GM12892 (cell line): ENCODE measurements at regions not wholly inside any gene's neighbourhood (a gene's known extent, or its start where the extent isn't known, plus 50 kb on each side); places are given as distances from the start of the nearest gene placed in this dataset.
A peak's percentile ranks its signal among the peaks of the same experiment; 100 is the strongest.

Source experiments
- DNase-seq: peaks from one replicate; pipeline ENCODE4 v3.0.0; 2011; ENCODE audit not compliant: insufficient read length
- FAIRE-seq: peaks from 2 replicates; lab custom pipeline; 2011; peaks lifted over from hg19 to GRCh38; lab: Jason Lieb, UNC
- POLR2A ChIP-seq: IDR thresholded peaks from 2 replicates; pipeline ENCODE4 v1.6.1; 2011; ENCODE audit warnings: low read depth, low read length, control low read depth
- POLR2AphosphoS5 ChIP-seq: IDR thresholded peaks from 2 replicates; pipeline ENCODE4 v1.6.1; 2011; ENCODE audit warnings: low read depth, low read length, control low read depth
- TAF1 ChIP-seq: IDR thresholded peaks from 2 replicates; pipeline ENCODE4 v1.6.1; 2011; ENCODE audit warnings: low read depth, mild to moderate bottlenecking, control low read depth, low read length, borderline replicate concordance

DNA sequence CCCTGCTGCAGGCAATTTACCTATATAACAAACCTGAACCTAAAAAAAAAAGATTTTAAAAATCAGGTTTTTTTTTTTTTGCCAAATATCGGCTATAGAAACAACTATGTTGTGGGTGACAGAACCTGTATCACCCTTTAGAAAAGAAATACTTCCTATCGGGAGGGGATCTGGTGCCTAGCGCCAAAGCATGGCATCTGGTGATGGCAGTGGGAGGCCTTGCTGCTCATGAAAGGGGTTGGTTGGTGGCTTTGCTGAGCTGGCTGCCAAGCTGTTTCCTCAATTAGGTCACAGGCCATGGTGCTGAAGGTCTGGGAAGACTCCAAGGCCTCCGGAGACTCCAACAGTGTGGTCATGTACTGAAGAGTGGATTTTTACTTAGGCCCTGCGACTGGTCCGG is 328.5 kb downstream of the KLF5 start:
- FAIRE-seq (no peak), DNase-seq (no peak)
- TF ChIP-seq TAF1 (no peak), POLR2AphosphoS5 (no peak), POLR2A (no peak)

DNA sequence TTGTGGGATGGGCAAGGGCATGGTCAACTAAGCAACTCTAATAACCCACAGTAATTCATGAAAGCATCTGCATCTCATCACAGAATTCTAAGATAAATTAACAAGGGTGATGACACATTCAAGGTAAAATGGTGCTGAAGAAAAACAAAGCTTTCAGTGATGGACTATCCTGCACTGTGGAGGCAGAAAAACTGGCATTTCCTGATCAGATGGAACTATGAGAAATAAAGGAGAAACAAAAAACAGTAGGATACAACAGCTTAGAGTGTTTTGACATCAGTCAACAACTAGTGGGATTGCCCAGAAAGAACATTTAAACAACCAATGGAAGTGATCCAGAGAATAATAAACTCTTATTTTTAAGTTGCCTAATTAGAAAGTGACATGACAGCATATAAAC is 327.0 kb downstream of the KLF5 start:
- FAIRE-seq (no peak), DNase-seq (no peak)
- no peak for TF ChIP-seq POLR2AphosphoS5
- TF ChIP-seq TAF1: no peak
- no peak for TF ChIP-seq POLR2A

DNA sequence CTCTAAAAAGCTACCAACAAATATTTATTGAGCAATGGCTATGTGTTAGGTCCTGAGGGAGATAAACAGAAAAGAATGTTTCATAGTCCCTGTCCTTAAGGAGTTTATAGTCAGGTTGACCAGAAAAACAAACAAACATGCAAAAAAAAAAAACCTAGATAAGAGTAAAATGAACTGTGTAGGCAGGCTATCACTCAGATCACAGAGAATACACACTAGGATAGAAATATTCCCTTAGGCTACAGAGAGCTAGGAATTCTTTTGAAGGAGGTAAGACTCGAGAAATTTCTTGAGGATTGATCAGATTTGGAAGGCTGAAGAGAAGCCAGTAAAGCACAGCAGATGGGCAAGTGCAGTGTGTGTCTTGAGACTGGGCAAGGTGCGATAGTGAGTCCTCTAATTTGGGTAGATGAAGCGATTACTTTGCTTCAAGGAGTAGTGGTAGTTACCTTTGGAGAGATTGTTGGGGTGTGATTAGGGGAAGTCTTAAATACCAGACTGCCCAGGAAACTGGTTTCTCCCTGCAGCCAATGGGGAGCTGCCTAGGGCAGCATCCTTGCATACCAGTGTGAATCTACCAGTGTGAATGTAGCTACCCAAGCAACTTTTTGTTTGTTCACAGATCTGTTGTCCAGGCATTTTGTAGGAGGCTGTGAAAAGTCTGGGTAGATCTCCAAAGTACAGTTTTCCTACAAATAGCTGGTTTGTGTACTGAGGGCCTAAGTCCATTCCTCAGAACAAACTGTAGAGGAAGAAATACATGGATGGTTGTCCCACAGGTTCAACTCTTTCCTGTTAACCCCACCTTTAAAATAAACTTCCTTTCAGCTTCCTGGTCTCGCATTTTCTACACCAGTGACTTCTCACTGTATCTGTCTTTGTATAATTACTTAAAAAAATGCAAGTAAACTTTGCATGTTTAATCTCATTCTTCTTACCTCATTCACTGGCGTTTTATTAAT is 314.1 kb downstream of the KLF5 start:
- no peak for TF ChIP-seq POLR2AphosphoS5
- no peak for FAIRE-seq
- DNase-seq: no peak

DNA sequence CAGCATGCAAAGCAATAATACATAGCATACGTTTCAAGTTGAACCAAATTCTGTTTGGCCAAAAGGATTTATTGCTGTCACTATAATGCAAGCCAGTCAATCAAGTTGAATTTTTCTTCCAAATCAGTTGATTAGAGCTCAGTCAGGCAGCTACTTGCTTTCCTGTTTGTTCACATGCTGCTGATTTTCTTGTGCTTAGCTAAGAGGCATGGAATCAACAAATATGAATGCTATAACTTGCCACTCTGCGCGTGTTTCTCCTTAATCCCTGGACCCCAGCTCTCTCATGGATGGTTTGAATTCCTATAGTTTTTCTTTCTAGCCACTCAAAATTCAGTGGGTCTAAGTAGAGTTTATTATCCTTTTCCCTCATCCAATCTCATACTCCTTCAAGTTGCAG is 311.3 kb downstream of the KLF5 start:
- FAIRE-seq (no peak), DNase-seq (no peak)
- TF ChIP-seq POLR2AphosphoS5 (no peak), TAF1 (no peak), POLR2A (no peak)

DNA sequence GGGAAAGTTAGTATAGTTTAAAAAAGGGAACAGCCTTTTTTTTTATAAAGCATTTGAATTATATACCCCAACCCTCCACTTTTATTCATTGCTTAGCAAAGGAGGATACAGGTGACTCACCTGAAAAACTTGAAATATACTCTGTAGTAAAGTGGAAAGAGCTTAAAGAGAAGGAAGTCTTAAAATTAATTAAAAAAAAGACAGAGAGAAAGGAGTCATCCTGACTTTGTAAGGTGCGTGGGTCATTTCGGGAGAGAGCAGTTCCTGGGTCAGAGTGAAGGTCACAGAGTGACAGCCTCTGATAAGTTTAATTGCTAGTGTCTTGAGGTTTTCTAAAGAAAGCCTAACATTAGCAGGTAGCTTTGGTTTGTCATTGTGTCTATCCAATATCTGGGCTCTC is 310.3 kb downstream of the KLF5 start:
- DNase-seq (no peak), FAIRE-seq (no peak)
- TF ChIP-seq POLR2A: no peak
- TF ChIP-seq POLR2AphosphoS5: no peak
- no peak for TF ChIP-seq TAF1

DNA sequence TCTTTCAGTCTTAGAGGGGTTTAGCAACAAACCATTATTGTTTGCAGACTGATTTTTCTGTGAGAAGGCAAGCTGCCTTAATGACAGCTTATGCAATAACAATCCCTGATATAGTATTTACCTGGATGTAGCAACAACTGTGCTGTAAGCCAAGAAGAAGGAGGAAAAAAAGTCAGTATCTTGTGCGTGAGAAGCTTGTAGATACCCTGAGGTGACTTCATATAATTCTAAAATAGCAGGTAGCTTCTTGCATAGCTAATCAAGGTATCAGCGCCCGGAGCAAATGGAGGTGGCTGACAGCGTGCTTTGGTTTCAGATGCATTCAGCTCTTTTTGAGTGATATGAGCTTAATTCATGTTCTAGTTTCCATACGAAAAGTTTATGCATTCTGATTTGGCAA is 309.8 kb downstream of the KLF5 start:
- DNase-seq (no peak), FAIRE-seq (no peak)

DNA sequence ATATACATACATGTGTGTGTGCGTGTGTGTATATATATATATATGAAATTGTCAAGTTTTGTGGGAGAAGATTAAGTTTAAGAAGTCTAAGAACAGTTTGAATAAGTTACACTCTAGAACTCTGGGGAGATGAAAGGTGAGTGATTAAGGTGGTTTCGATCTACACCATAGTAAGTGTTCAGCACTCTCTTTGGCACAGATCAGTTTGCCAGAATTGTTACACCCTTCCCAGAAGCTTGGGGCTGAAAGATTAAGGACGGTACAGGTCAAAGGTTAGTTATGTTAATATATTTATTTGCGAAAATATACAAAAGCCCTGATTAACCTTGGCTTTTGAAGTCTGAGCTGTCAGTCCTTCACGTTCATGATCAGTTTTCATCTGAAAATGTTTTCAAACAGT is 309.1 kb downstream of the KLF5 start:
- TF ChIP-seq TAF1: no peak
- FAIRE-seq: no peak
- DNase-seq: no peak

More for the DNA sequence above, 309.8 kb downstream of the KLF5 start:
- no peak for TF ChIP-seq POLR2A
- no peak for TF ChIP-seq TAF1
- no peak for TF ChIP-seq POLR2AphosphoS5

DNA sequence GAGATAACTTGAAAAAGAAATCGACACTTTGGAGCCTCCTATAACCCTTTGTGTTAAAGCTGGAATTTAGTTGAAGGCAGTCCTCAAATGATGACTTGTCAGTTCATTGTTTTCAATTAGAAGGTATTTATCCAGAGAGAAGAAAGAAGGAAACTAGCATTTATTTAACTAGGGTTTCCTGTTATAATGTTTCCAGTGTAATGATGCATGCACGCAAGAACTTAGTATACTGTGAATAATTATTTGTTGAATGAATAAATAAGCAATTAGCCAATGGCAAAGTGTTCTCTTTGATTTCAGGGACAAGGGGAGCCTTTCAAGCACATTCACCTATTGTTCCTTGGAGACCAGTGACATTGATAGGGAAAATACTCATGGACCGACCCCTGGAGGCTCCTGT is 307.4 kb downstream of the KLF5 start:
- TF ChIP-seq POLR2A (no peak), TAF1 (no peak), POLR2AphosphoS5 (no peak)
- no peak for FAIRE-seq
- no peak for DNase-seq

DNA sequence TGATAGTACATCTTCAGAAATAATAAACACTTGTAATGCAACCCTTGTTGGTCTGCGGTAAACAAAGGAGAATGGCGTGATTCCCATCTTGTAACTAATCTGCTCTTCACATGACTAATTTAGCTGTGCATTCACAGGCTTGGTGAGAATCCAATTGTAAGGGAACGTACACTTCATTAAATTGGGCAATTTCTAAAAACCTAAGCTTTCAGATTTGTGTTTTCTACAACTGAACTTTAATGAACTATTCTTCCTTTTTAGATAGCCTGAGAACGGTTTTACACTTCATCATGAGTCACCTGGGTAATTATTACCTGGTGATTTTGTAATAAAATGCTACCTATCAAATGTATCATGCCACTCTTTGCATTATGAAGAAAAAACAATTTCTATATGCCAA is 306.9 kb downstream of the KLF5 start:
- DNase-seq: no peak
- TF ChIP-seq POLR2AphosphoS5 (no peak), TAF1 (no peak), POLR2A (no peak)
- peak; percentile 17 for FAIRE-seq

DNA sequence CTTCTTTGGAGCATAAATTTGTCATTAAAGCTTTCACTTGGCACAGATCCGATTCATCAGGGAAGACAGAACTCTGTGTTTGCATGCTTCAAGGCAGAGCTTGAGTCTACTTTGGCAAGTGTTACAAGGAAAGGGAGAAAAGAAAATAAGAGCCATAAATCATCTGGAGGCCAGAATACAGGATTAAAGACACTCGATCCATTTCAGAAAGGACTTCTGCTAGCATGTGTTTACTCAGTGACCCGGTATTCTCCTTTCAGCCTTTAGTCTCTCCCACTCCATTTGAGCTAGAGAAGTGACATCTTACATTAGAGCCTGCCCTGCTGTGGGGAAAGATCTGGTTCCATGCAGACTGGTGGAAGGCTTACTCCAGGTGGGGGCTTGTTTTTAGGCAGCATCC is 306.4 kb downstream of the KLF5 start:
- DNase-seq: no peak
- no peak for TF ChIP-seq POLR2AphosphoS5
- TF ChIP-seq POLR2A: no peak
- TF ChIP-seq TAF1: no peak

DNA sequence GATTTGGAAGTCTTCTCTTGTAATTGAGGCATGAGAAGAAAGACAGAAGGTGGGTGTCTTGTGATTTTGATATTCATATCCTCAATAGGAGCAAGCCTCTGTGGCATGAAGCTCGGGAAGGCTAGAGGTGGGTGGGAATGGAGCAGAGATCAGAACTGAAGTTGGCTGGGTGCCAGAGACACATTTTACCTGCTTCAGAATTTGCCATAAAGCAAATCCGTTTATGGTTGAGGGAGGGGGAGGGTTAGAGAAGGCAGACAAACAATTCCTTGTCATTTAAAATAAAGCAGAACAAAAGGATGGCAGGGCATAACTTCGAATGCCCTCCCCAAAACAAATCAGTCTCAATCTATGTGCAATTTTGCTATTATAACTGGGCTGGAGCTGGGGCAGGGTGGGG is 305.9 kb downstream of the KLF5 start:
- DNase-seq (no peak), FAIRE-seq (no peak)
- no peak for TF ChIP-seq POLR2A
- TF ChIP-seq TAF1: no peak
- TF ChIP-seq POLR2AphosphoS5: no peak

More for the DNA sequence above, 306.4 kb downstream of the KLF5 start:
- FAIRE-seq: no peak

DNA sequence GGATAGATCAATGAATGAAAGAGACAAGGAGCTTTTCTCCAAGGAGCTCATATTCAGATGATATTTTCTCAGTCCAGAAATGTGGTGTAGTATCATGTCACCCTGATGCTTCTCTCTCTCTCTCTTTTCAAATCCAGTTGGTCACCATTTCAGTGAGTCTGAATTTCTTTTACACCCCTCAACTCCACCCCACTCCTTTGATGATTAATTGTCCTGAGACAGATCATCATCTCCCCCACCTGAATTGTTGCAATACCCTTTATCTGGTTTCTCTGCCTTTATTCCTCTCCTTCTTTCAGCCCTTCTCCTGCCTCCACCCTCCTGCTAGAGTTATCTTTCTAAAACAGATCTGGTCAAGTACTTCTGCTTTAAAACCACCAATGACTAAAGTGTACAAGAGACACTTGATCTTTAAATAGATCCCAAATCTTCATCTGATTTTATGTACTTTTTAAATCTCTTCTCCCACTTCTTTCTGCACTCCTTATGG is 299.8 kb downstream of the KLF5 start:
- FAIRE-seq: no peak
- TF ChIP-seq POLR2A: no peak
- TF ChIP-seq POLR2AphosphoS5: no peak
- no peak for DNase-seq

DNA sequence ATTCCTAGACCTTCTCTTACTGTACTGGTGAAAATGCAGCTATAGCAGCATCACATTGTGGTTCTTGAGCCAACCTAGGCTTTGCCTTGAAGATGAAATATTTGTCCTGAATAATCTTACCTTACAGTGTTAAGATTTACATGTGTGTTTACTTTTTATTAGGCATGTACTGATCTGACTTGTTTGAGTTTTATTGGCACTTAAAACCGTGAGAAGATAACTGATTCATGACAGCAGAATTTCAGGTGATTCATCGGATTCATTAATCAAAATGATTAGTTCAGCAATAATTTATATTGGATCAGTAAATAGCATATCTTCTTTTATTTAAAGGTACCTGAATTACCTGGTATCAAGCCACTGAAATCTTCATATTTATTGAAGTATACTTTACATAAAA is 296.3 kb downstream of the KLF5 start:
- FAIRE-seq (no peak), DNase-seq (no peak)
- TF ChIP-seq TAF1 (no peak), POLR2A (no peak), POLR2AphosphoS5 (no peak)
